ENCODE measurements at regions not wholly inside any gene's neighbourhood (a gene's known extent, or its start where the extent isn't known, plus 50 kb on each side); places are given as distances from the start of the nearest gene placed in this dataset.

DNA sequence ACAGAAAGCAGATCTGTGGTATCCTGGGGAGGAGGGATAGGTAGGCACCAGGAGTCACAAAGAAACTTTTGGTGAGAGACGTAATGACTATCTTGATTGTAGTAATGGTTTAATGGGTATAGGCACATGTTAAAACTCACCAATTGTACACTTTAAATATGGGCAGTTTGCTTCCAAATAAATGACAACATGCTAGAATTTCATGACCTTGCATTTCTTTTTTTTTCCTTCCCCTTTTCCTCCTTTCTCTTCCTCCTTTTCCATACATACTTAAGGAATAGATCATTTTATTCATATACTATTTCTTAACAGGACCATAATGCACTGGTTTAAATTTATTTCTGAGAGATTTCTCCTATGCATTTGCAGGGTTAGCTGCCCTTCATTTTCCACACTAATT, 341.8 kb downstream of the TMEM182 start:
- Histone ChIP-seq H3K9me3 (ENCODE audit: control insufficient read depth, insufficient read depth, low read length) (no peaks in the 10 kb centered on the region), H3K9ac (ENCODE audit: low read depth, low read length) (no peak overlapping the region), H3K27ac (ENCODE audit: low read depth, low read length) (no peak overlapping the region), H3K4me3 (ENCODE audit: low read depth, low read length) (no peak overlapping the region), H3K27me3 (ENCODE audit: control insufficient read depth, insufficient read depth, low read length) (no peaks in the 10 kb centered on the region), H3K36me3 (ENCODE audit: control insufficient read depth, insufficient read depth, low read length) (no peaks in the 10 kb centered on the region), H3K4me1 (ENCODE audit: control insufficient read depth, insufficient read depth, low read length) (no peaks in the 10 kb centered on the region)

DNA sequence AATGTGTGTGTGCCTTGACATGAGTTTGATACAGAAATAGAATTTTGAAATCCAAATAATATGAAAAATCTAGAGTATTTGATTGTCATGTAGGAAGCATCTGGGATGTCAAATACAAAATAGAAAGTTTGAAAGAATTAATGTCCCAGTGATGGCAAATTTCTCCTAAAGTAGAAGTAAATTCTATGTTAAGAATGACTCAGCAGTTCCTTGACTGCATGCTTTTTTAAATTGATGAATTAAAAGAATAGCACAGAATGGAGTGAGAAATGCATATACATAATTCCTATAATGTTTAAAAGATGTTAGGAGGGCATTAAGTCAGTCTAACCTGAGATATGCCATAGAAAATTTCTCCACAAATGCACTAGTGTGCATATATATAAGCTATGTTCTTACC, 357.5 kb downstream of the TMEM182 start:
- Histone ChIP-seq H3K36me3 (ENCODE audit: control insufficient read depth, insufficient read depth, low read length) (no peaks in the 10 kb centered on the region), H3K27me3 (ENCODE audit: control insufficient read depth, insufficient read depth, low read length) (no peaks in the 10 kb centered on the region), H3K9ac (ENCODE audit: low read depth, low read length) (no peak overlapping the region), H3K4me3 (ENCODE audit: low read depth, low read length) (no peak overlapping the region), H3K4me1 (ENCODE audit: control insufficient read depth, insufficient read depth, low read length) (no peaks in the 10 kb centered on the region), H3K27ac (ENCODE audit: low read depth, low read length) (no peak overlapping the region), H3K9me3 (ENCODE audit: control insufficient read depth, insufficient read depth, low read length) (no peaks in the 10 kb centered on the region)

DNA sequence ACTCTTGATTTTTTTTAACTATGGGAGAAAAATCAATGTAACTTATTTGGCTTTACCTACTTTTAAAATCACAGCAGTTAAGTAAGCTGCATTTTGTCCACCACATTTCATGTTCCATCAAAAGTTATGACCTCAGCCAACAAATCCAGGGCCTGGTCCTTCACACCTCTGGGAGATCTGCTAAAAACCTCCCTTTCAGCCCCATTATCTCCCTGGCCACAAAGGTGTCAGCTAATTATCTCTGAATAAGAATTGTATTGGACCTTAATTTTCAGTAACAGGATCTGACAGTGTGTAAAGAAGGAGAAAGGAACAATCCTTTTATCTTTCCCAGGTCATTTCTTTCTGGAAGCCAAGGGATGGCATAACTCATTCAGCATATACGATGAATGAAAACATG, 359.3 kb downstream of the TMEM182 start:
- Histone ChIP-seq H3K9ac (ENCODE audit: low read depth, low read length) (no peak overlapping the region), H3K36me3 (ENCODE audit: control insufficient read depth, insufficient read depth, low read length) (no peaks in the 10 kb centered on the region), H3K4me1 (ENCODE audit: control insufficient read depth, insufficient read depth, low read length) (no peaks in the 10 kb centered on the region), H3K9me3 (ENCODE audit: control insufficient read depth, insufficient read depth, low read length) (no peaks in the 10 kb centered on the region), H3K27me3 (ENCODE audit: control insufficient read depth, insufficient read depth, low read length) (no peaks in the 10 kb centered on the region), H3K27ac (ENCODE audit: low read depth, low read length) (no peak overlapping the region), H3K4me3 (ENCODE audit: low read depth, low read length) (no peak overlapping the region)

DNA sequence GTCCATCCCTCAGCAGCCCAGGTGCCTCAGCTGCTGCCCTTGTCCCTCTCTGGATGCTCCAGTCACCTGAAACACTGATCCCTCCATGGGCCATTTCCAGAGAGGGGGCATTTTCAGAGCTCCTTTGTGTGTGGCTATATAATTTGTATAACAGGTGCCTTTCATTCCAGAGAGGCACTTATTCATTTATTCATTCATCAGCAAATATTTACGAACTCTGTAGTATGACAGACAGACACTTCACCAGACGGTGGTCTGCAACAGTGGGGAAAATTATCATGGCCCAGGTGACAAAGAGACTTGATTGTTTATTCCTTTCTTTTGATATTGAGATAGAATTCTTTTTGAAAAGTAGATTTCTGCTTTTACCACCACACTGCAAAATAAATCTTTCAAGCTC, 361.7 kb downstream of the TMEM182 start:
- Histone ChIP-seq H3K4me1 (ENCODE audit: control insufficient read depth, insufficient read depth, low read length) (no peaks in the 10 kb centered on the region), H3K9ac (ENCODE audit: low read depth, low read length) (no peak overlapping the region), H3K36me3 (ENCODE audit: control insufficient read depth, insufficient read depth, low read length) (no peaks in the 10 kb centered on the region), H3K9me3 (ENCODE audit: control insufficient read depth, insufficient read depth, low read length) (no peaks in the 10 kb centered on the region), H3K4me3 (ENCODE audit: low read depth, low read length) (no peak overlapping the region), H3K27me3 (ENCODE audit: control insufficient read depth, insufficient read depth, low read length) (no peaks in the 10 kb centered on the region), H3K27ac (ENCODE audit: low read depth, low read length) (no peak overlapping the region)

DNA sequence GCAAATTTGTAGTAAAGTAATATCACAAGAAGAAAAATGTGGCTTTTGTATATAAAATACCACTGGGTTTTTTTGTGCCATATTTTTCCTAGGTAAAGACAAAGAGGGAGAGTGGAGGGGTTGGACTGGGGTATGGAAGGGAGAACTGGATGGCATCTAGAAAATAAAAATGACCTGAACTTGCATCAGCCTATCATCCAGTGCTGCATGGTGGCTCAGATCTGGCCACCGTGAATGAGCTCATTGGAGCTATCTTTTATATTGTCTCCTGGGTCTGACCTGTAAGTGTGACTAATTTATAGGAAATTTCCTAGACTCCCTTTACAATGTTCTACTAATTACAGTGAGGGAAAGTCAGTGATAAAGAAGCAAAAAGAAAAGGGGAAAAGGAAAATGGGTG, 369.0 kb downstream of the TMEM182 start:
- Histone ChIP-seq H3K4me3 (ENCODE audit: low read depth, low read length) (no peak overlapping the region), H3K27me3 (ENCODE audit: control insufficient read depth, insufficient read depth, low read length) (no peaks in the 10 kb centered on the region), H3K27ac (ENCODE audit: low read depth, low read length) (no peak overlapping the region), H3K9me3 (ENCODE audit: control insufficient read depth, insufficient read depth, low read length) (no peaks in the 10 kb centered on the region; the same call in 1 of the 2 replicates), H3K36me3 (ENCODE audit: control insufficient read depth, insufficient read depth, low read length) (no peaks in the 10 kb centered on the region), H3K4me1 (ENCODE audit: control insufficient read depth, insufficient read depth, low read length) (no peaks in the 10 kb centered on the region), H3K9ac (ENCODE audit: low read depth, low read length) (no peak overlapping the region)

DNA sequence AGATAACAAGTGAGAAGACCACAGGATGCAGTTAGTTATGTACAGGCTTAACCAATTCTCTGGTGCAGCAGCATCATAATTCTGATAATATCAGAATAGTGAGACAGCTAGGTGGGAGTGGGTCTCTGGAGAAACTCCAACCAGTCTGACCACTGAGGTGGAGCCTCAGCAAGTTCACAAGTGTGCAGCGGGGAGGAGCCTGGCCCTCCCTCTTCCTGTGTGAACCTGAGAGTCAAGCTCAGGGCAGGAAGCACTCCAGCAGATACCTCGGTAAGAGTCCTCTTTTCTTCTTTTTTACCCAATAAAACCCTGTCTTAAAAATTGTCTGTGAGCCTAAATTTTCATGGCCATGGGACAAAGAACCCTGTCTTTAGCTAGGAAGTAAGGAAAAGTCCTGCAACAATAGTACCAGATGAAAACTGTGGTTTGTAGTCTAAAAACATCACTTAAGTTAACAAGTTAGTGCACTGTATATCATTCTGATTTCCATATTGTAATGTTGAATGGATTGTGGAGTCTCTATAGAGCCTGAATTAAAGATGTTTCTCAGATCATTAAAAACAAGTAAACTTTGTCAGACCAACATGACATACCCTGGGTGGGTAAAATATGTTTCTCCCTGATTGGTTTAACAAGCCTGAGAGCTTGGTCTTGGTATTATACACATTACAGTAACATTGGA, 370.8 kb downstream of the TMEM182 start:
- Histone ChIP-seq H3K9me3 (ENCODE audit: control insufficient read depth, insufficient read depth, low read length) (no peaks in the 10 kb centered on the region; the same call in 1 of the 2 replicates), H3K4me1 (ENCODE audit: control insufficient read depth, insufficient read depth, low read length) (no peaks in the 10 kb centered on the region), H3K4me3 (ENCODE audit: low read depth, low read length) (no peak overlapping the region), H3K9ac (ENCODE audit: low read depth, low read length) (no peak overlapping the region), H3K27me3 (ENCODE audit: control insufficient read depth, insufficient read depth, low read length) (no peaks in the 10 kb centered on the region), H3K27ac (ENCODE audit: low read depth, low read length) (no peak overlapping the region), H3K36me3 (ENCODE audit: control insufficient read depth, insufficient read depth, low read length) (no peaks in the 10 kb centered on the region)

DNA sequence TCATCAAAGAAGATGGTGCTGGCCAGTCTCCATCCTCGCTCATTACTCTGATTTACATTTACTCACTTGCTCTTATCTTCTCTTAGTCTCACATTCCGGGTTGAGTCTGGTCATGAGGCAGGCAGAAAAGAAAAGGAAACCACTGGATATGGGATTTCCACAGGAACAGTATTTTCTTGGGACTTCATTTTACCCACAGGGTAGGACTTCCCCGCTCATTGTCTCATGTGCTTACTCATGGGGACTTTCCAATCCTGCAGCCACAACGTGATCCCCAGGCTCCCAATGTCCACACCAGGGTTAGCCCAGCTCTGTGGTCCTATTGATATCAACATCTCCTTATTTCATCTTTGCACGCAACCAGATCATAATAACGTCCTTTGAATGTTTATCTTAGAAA, 373.8 kb downstream of the TMEM182 start:
- no peaks in the 10 kb centered on the region for H3K36me3 ChIP-seq (ENCODE audit: control insufficient read depth, insufficient read depth, low read length)
- no peaks in the 10 kb centered on the region; the same call in 1 of the 2 replicates for H3K9me3 ChIP-seq (ENCODE audit: control insufficient read depth, insufficient read depth, low read length)
- no peaks in the 10 kb centered on the region for H3K27me3 ChIP-seq (ENCODE audit: control insufficient read depth, insufficient read depth, low read length)
- no peak overlapping the region for H3K4me3 ChIP-seq (ENCODE audit: low read depth, low read length)
- peaks cover 13% of the 10 kb centered on the region for H3K4me1 ChIP-seq (ENCODE audit: control insufficient read depth, insufficient read depth, low read length)
- no peak overlapping the region for H3K9ac ChIP-seq (ENCODE audit: low read depth, low read length)
- H3K27ac ChIP-seq (ENCODE audit: low read depth, low read length): no peak overlapping the region

DNA sequence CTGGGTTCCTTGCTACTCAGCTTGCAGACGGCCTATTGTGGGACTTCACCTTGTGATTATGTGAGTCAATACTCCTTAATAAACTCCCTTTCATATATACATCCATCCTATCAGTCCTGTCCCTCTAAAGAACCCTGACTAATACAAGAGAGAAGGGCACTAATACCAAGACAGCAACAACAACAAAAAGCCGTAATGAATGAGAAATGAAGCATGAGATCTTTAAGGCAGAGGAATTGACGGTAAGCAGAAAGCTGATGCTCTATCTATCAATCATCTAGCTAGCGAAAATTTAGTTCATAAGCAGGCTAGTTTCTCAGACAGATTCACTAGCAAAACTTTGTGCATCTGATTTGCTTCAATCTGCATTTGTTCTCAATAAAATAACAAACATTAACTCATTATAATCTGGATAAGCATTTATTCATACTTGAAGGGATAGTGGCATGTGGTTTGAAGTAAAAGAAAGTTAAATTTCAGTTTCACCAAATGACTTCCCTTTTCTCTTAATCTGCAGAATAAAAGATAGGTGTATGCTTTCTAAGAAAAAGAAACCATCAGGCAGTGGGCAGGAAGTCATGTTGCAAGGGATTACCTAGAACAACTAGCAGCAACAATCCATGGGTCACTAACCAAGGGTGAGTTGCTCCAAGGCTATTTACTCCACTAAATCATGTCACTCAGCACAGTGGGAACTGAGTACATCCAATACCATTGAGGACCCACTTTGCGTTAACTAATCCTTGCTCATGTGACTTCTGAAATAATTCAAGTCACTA, 376.5 kb downstream of the TMEM182 start:
- Histone ChIP-seq H3K9me3 (ENCODE audit: control insufficient read depth, insufficient read depth, low read length) (no peaks in the 10 kb centered on the region; the same call in 1 of the 2 replicates), H3K27ac (ENCODE audit: low read depth, low read length) (no peak overlapping the region), H3K4me3 (ENCODE audit: low read depth, low read length) (no peak overlapping the region), H3K9ac (ENCODE audit: low read depth, low read length) (no peak overlapping the region), H3K36me3 (ENCODE audit: control insufficient read depth, insufficient read depth, low read length) (no peaks in the 10 kb centered on the region), H3K4me1 (ENCODE audit: control insufficient read depth, insufficient read depth, low read length) (peaks cover 15% of the 10 kb centered on the region), H3K27me3 (ENCODE audit: control insufficient read depth, insufficient read depth, low read length) (no peaks in the 10 kb centered on the region)

DNA sequence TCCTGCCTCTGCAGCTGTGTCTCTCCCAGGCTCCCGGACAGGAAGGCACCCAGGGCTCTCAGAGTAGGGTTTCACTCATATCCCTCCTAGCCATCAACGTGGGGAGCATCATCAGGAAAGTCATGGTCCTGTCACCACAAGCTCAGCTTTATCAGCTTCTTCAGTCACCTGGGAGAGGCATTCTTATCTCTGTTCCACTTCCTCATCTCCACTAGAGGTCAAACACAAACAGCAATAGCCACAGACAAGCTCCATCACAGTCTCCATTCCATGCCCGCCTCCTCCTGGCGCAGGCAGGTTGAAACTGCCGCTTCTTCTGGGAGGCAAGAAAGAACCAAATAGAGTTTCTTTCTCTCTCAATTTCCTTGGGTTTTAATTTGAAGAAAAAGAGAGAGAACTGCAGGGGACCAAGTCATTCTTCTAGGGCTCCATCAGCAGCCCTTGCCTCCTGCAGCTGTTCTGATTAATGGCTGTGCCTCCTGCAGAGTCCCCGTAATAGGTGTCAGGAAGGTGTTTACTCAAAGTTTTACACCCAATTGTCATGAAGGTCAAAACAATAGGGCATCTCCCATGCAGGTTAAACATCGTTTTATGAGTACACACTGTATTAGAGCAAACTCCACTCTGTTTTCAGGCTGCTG, 377.9 kb downstream of the TMEM182 start:
- peaks cover 15% of the 10 kb centered on the region for H3K4me1 ChIP-seq (ENCODE audit: control insufficient read depth, insufficient read depth, low read length)
- no peak overlapping the region for H3K9ac ChIP-seq (ENCODE audit: low read depth, low read length)
- H3K27ac ChIP-seq (ENCODE audit: low read depth, low read length): peak overlapping the region; percentile 21
- H3K4me3 ChIP-seq (ENCODE audit: low read depth, low read length): no peak overlapping the region
- no peaks in the 10 kb centered on the region for H3K36me3 ChIP-seq (ENCODE audit: control insufficient read depth, insufficient read depth, low read length)
- H3K9me3 ChIP-seq (ENCODE audit: control insufficient read depth, insufficient read depth, low read length): no peaks in the 10 kb centered on the region; the same call in 1 of the 2 replicates
- no peaks in the 10 kb centered on the region for H3K27me3 ChIP-seq (ENCODE audit: control insufficient read depth, insufficient read depth, low read length)

DNA sequence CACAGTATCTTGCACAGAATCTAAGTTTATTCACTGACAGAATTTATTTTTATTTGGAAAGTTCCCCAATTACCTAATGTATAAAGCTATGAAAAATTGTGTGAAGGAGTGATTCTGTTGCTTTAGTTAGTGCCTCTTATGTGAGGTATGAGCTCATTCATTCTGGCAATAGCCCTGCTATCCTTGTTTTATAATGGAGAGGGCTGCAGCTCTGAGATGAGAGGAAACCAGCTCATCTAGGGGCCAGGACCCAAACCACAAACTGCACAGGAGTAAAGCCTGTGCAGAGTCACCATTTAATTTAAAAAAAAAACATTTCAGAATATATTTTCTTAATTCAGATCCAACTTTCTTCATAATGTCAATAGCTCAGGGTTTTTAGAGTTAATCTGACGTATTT, 383.0 kb downstream of the TMEM182 start:
- Histone ChIP-seq H3K4me1 (ENCODE audit: control insufficient read depth, insufficient read depth, low read length) (peaks cover 10% of the 10 kb centered on the region), H3K27ac (ENCODE audit: low read depth, low read length) (no peak overlapping the region), H3K36me3 (ENCODE audit: control insufficient read depth, insufficient read depth, low read length) (no peaks in the 10 kb centered on the region), H3K4me3 (ENCODE audit: low read depth, low read length) (no peak overlapping the region), H3K9me3 (ENCODE audit: control insufficient read depth, insufficient read depth, low read length) (no peaks in the 10 kb centered on the region), H3K9ac (ENCODE audit: low read depth, low read length) (no peak overlapping the region), H3K27me3 (ENCODE audit: control insufficient read depth, insufficient read depth, low read length) (no peaks in the 10 kb centered on the region)

DNA sequence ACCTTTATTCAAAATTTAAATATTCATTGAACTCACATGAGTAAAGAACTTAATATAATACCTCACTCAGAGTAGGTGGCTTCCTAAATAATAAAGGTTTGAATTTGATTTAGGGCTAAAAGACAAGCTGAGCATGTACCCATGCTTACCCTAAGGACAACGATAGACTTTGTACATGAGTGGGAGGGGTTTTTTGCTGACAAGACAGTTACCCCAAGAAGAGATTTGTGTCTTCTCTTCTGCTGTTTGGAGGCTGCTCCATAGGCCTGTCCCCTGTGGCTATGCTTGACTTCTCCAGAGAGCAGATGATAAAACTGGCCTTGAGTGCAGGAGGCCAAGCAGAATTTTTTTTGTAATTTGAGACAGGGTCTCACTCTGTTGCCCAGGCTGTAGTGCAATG, 383.9 kb downstream of the TMEM182 start:
- 0 out of 2 replicates have a peak, but pooled peaks cover under 1% of the 10 kb centered on the region for H3K4me1 ChIP-seq (ENCODE audit: control insufficient read depth, insufficient read depth, low read length)
- H3K27me3 ChIP-seq (ENCODE audit: control insufficient read depth, insufficient read depth, low read length): no peaks in the 10 kb centered on the region
- H3K36me3 ChIP-seq (ENCODE audit: control insufficient read depth, insufficient read depth, low read length): no peaks in the 10 kb centered on the region
- no peak overlapping the region for H3K9ac ChIP-seq (ENCODE audit: low read depth, low read length)
- H3K9me3 ChIP-seq (ENCODE audit: control insufficient read depth, insufficient read depth, low read length): no peaks in the 10 kb centered on the region
- H3K27ac ChIP-seq (ENCODE audit: low read depth, low read length): no peak overlapping the region
- no peak overlapping the region for H3K4me3 ChIP-seq (ENCODE audit: low read depth, low read length)
